GM12878 (cell line): ENCODE measurements at regions not wholly inside any gene's neighbourhood (a gene's known extent, or its start where the extent isn't known, plus 50 kb on each side); places are given as distances from the start of the nearest gene placed in this dataset.

Experiments
- ATAC-seq: fragments of 200-7000 bp; cut with Tn5 transposase; 3 replicates; pipeline ENCODE4 v1.9.1; 2020; ENCODE audit warnings: mild to moderate bottlenecking, moderate library complexity
- BruUV-seq: library from RNA; stranded (reverse); fragments of 400-500 nt; replicated peaks from 2 replicates; lab custom pipeline; 2021; lab: Mats Ljungman, UMichigan
- CTCF ChIA-PET: fragments of 300-600 bp; sonication (Branson Sonifier 250); formaldehyde crosslinking; extraction: SDS; loops from one replicate; lab custom pipeline; 2021; ENCODE audit warnings: inconsistent platforms; lab: Yijun Ruan, JAX
- POLR2A ChIA-PET: fragments of 350-600 bp; formaldehyde crosslinking; extraction: SDS; loops from one replicate; lab custom pipeline; 2021; ENCODE audit warnings: inconsistent platforms; lab: Charles Lee
- RAD21 ChIA-PET: fragments of 300-600 bp; sonication (Branson Sonifier 250); formaldehyde crosslinking; loops from one replicate; lab custom pipeline; 2023; ENCODE audit warnings: antibody characterized with exemption; ENCODE audit not compliant: unreplicated experiment; lab: Charles Lee
- SMC1A ChIA-PET: fragments of 300-600 bp; sonication (Branson Sonifier 250); formaldehyde crosslinking; loops from one replicate; lab custom pipeline; 2023; ENCODE audit not compliant: unreplicated experiment, uncharacterized antibody; lab: Charles Lee
- DNase-seq: peaks from one replicate; pipeline ENCODE4 v3.0.0-alpha.2; 2011; ENCODE audit warnings: low read depth, low spot score
- FAIRE-seq: peaks from 3 replicates; lab custom pipeline; 2011; peaks lifted over from hg19 to GRCh38; lab: Jason Lieb, UNC
- H2AFZ ChIP-seq: 2 replicates; pipeline ENCODE4 v1.6.0; 2011; ENCODE audit warnings: low read depth, low read length, control low read depth; ENCODE audit not compliant: control insufficient read depth
- H3K27ac ChIP-seq: 2 replicates; pipeline ENCODE4 v1.5.1; 2011; ENCODE audit warnings: control low read depth; ENCODE audit not compliant: control insufficient read depth, insufficient read depth
- H3K27me3 ChIP-seq, 2 experiments: replicated peaks in 1 of 2; 2 replicates each; pipeline versions ENCODE4 v1.6.0 to v1.6.1; 2011; ENCODE audit warnings: low read length in 1 of 2; ENCODE audit not compliant: control insufficient read depth in 2 of 2, insufficient read depth in 2 of 2
- H3K36me3 ChIP-seq, 2 experiments: 2 replicates each; pipeline ENCODE4 v1.5.1; 2011; ENCODE audit warnings: low read length in 1 of 2; ENCODE audit not compliant: control insufficient read depth in 2 of 2, insufficient read depth in 2 of 2
- H3K4me1 ChIP-seq: 2 replicates; pipeline ENCODE4 v1.6.1; 2011; ENCODE audit warnings: mild to moderate bottlenecking, low read length, moderate library complexity, mixed read lengths; ENCODE audit not compliant: control insufficient read depth, insufficient read depth
- H3K4me2 ChIP-seq: 2 replicates; pipeline ENCODE4 v1.6.0; 2011; ENCODE audit warnings: control low read depth; ENCODE audit not compliant: control insufficient read depth, insufficient read depth
- H3K4me3 ChIP-seq: fragments of 200-600 bp; sonication (generic); 2 replicates; pipeline ENCODE4 v1.5.1; 2016
- H3K79me2 ChIP-seq: 2 replicates; pipeline ENCODE4 v1.6.0; 2011; ENCODE audit warnings: low read length; ENCODE audit not compliant: control insufficient read depth, insufficient read depth
- H3K9ac ChIP-seq: 2 replicates; pipeline ENCODE4 v1.8.0; 2011; ENCODE audit warnings: low read length, control low read depth, mixed read lengths; ENCODE audit not compliant: control insufficient read depth, insufficient read depth
- H3K9me3 ChIP-seq: replicated peaks from 3 replicates; pipeline ENCODE4 v1.5.1; 2011; ENCODE audit warnings: mild to moderate bottlenecking, low read length; ENCODE audit not compliant: control insufficient read depth, insufficient read depth
- H4K20me1 ChIP-seq: 2 replicates; pipeline ENCODE4 v1.6.0; 2011; ENCODE audit not compliant: control insufficient read depth, insufficient read depth
- ATF3 ChIP-seq: IDR thresholded peaks from 2 replicates; pipeline ENCODE4 v1.6.1; 2011; ENCODE audit warnings: low read depth, mild to moderate bottlenecking, low read length, moderate library complexity, borderline replicate concordance; ENCODE audit errors: extremely low read depth
- BCL3 ChIP-seq: IDR thresholded peaks from 2 replicates; pipeline ENCODE4 v1.6.1; 2011; ENCODE audit warnings: borderline replicate concordance, low read depth, mild to moderate bottlenecking, moderate library complexity, low read length; ENCODE audit not compliant: insufficient read depth, poor library complexity, severe bottlenecking
- BCLAF1 ChIP-seq: fragments of 450-650 bp; IDR thresholded peaks from 2 replicates; pipeline ENCODE4 v1.6.1; 2017; ENCODE audit warnings: antibody characterized with exemption, mild to moderate bottlenecking, moderate library complexity
- IRF5 ChIP-seq: fragments of 450-650 bp; IDR thresholded peaks from 2 replicates; pipeline ENCODE4 v1.6.1; 2017; ENCODE audit warnings: borderline replicate concordance
- KLF5 ChIP-seq: fragments of 450-650 bp; IDR thresholded peaks from 2 replicates; pipeline ENCODE4 v1.6.1; 2014; ENCODE audit warnings: mild to moderate bottlenecking; ENCODE audit not compliant: partially characterized antibody
- NBN ChIP-seq: fragments of 450-650 bp; IDR thresholded peaks from 2 replicates; pipeline ENCODE4 v1.6.1; 2016
- NFIC ChIP-seq: IDR thresholded peaks from 2 replicates; pipeline ENCODE4 v1.6.1; 2012; ENCODE audit warnings: low read depth, mild to moderate bottlenecking, inconsistent platforms, low read length, moderate library complexity
- RB1 ChIP-seq: fragments of 450-650 bp; formaldehyde crosslinking; IDR thresholded peaks from 2 replicates; pipeline ENCODE4 v1.6.1; 2017; ENCODE audit warnings: mild to moderate bottlenecking, borderline replicate concordance
- RUNX3 ChIP-seq: IDR thresholded peaks from 2 replicates; pipeline ENCODE4 v1.6.1; 2012; ENCODE audit warnings: low read length, inconsistent platforms
- ZNF207 ChIP-seq: fragments of 450-650 bp; IDR thresholded peaks from 2 replicates; pipeline ENCODE4 v1.6.1; 2014; ENCODE audit warnings: antibody characterized with exemption, mild to moderate bottlenecking, borderline replicate concordance
- ZNF384 ChIP-seq: IDR thresholded peaks from 2 replicates; pipeline ENCODE4 v1.6.1; 2012; ENCODE audit warnings: low read depth, mild to moderate bottlenecking, low read length, improper control_type of control experiment, borderline replicate concordance
- ZNF622 ChIP-seq: fragments of 450-650 bp; IDR thresholded peaks from 2 replicates; pipeline ENCODE4 v1.6.1; 2017; ENCODE audit warnings: mild to moderate bottlenecking, inconsistent platforms
- WGBS: methylation state at CpG from one replicate; pipeline ENCODE4 v1.1.6; 2016; ENCODE audit warnings: low lambda C conversion rate; ENCODE audit not compliant: insufficient replicate concordance, insufficient coverage; ENCODE audit errors: missing lambda C conversion rate; 5-methylcytosine and 5-hydroxymethylcytosine counted together
- in situ Hi-C: fragments of 300-500 bp; cut with MboI; formaldehyde crosslinking; loops from 9 replicates; pipeline ENCODE4 v1.14.3; 2018; ENCODE audit warnings: mixed read lengths
- intact Hi-C: fragments of 100-400 bp; cut with micrococcal nuclease; formaldehyde crosslinking; loops from one replicate; pipeline ENCODE4 v1.14.2; 2022; ENCODE audit not compliant: unreplicated experiment
- TF ChIP-seq, protein P1 (sequence below): IDR thresholded peaks from 2 replicates; pipeline ENCODE4 v1.6.1; 2011; ENCODE audit warnings: mild to moderate bottlenecking, low read depth, low read length, moderate library complexity; ENCODE audit not compliant: insufficient replicate concordance
- TF ChIP-seq, protein P2 (sequence below): fragments of 450-650 bp; IDR thresholded peaks from 2 replicates; pipeline ENCODE4 v1.6.1; 2014; ENCODE audit warnings: mild to moderate bottlenecking

DNA sequence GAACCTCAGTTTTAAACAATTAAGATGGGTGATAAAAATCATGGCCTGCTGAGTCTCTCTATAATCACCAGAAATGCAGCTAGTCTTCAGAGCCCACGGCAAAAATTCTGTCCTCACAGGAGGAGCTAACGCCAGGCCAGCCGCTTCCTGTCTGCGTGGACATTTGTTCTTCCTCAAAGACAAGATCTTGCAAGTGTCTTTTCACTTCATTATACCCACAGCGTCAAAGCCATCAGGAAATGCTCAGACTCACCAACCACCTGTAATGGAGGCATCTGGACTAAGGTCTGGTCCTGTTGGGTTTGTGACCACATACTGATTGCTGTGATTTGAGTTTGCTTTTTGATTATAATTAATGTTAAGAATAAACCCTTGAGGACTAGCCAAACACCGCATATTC lies 473.8 kb upstream of the MC4R start:
- BruUV-seq: no TSS peak
- H3K4me1 ChIP-seq: no peaks in the 10 kb centered on the region
- intact Hi-C loops (no loop called here), in situ Hi-C loops (no loop called here)
- no peaks in the 10 kb centered on the region for H3K9me3 ChIP-seq
- no peaks in the 10 kb centered on the region for H3K36me3 ChIP-seq
- 56% methylated on average over 6 of the region's 6 CpGs for WGBS
- no peak overlapping the region for H3K4me2 ChIP-seq
- H3K27ac ChIP-seq: no peak overlapping the region
- ChIA-PET SMC1A (no interaction called here), POLR2A (no interaction called here), RAD21 (no interaction called here), CTCF (no interaction called here)
- no peaks in the 10 kb centered on the region for H3K79me2 ChIP-seq
- H3K4me3 ChIP-seq: no peak overlapping the region
- H3K27me3 ChIP-seq: no peaks in the 10 kb centered on the region
- DNase-seq: no peak
- no peak for FAIRE-seq
- H4K20me1 ChIP-seq: no peaks in the 10 kb centered on the region
- no peak overlapping the region for H3K9ac ChIP-seq
- H2AFZ ChIP-seq: no peak overlapping the region
- no peak for ATAC-seq
- TF ChIP-seq ZNF207: no peak
- TF ChIP-seq IRF5: no peak
- TF ChIP-seq, protein P1, sequence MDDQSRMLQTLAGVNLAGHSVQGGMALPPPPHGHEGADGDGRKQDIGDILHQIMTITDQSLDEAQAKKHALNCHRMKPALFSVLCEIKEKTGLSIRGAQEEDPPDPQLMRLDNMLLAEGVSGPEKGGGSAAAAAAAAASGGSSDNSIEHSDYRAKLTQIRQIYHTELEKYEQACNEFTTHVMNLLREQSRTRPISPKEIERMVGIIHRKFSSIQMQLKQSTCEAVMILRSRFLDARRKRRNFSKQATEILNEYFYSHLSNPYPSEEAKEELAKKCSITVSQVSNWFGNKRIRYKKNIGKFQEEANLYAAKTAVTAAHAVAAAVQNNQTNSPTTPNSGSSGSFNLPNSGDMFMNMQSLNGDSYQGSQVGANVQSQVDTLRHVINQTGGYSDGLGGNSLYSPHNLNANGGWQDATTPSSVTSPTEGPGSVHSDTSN: no peak
- no peak for TF ChIP-seq BCL3
- TF ChIP-seq ZNF384: no peak
- no peak for TF ChIP-seq ZNF622
- TF ChIP-seq ATF3: no peak
- TF ChIP-seq NFIC: no peak
- no peak for TF ChIP-seq RUNX3
- TF ChIP-seq, protein P2, sequence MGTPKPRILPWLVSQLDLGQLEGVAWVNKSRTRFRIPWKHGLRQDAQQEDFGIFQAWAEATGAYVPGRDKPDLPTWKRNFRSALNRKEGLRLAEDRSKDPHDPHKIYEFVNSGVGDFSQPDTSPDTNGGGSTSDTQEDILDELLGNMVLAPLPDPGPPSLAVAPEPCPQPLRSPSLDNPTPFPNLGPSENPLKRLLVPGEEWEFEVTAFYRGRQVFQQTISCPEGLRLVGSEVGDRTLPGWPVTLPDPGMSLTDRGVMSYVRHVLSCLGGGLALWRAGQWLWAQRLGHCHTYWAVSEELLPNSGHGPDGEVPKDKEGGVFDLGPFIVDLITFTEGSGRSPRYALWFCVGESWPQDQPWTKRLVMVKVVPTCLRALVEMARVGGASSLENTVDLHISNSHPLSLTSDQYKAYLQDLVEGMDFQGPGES: no peak
- no peak for TF ChIP-seq NBN
- TF ChIP-seq KLF5: no peak
- no peak for TF ChIP-seq BCLAF1
- no peak for TF ChIP-seq RB1
